GM08714 (cell line): ENCODE measurements at regions not wholly inside any gene's neighbourhood (a gene's known extent, or its start where the extent isn't known, plus 50 kb on each side); places are given as distances from the start of the nearest gene placed in this dataset.
"Not testable (repeated sequence)": the region's sequence is repeated elsewhere in the genome, so short reads cannot be mapped to it uniquely, and the experiment has no call there.

Source experiments
- H3K4me3 ChIP-seq: fragments of 200-500 bp; sonication (Bioruptor generic); 2 replicates; pipeline ENCODE4 v1.5.1; 2014; ENCODE audit warnings: mild to moderate bottlenecking, low read length, inconsistent platforms
- ZNF274 ChIP-seq: IDR thresholded peaks from 2 replicates; pipeline ENCODE4 v1.6.1; 2012; ENCODE audit warnings: mild to moderate bottlenecking, low read depth, low read length

DNA sequence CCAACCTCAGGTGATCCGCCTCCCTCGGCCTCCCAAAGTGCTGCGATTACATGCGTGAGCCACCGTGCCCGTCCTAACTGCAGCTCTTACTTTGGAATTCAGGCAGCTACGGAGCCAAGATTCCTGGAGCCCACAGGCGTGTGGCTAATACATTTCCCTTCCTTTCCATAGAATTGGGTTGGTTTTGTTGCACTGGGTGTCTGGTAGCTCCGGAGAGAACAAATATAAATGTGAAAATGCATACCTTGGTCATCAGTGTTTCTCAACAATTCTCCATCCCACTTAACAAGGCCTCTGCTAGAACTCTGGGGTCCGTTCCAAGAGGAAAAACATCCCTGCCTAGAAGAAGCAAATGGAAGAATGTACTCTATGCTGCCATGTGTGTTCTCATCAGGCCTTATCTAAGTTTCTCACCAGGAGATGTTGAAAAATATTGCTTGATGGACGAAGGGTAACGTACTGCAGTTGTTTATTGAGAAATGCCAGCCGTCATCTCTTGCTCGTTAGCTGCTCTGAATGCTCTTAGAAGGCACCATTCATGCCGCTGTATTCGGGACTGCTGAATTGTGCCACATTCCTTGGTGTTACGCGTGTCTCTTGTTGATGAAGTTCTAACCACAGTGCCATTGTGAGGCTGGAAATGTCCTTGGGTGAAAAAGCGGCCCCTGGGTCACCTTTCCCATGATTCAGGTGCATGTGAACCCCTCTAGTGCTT lies 50.5 kb upstream of the CD99 start:
- H3K4me3 ChIP-seq, result no peak overlapping the region
- no peak for TF ChIP-seq ZNF274

- H3K4me3 ChIP-seq, result no peak overlapping the region
- no peak for TF ChIP-seq ZNF274
These were observed 52.8 kb upstream of the CD99 start for GRCh38 chrX:2638279-2638678.

- no peak overlapping the region for H3K4me3 ChIP-seq
- TF ChIP-seq ZNF274, result no peak
These were observed 55.8 kb upstream of the CD99 start for GRCh38 chrX:2635342-2635741.

DNA sequence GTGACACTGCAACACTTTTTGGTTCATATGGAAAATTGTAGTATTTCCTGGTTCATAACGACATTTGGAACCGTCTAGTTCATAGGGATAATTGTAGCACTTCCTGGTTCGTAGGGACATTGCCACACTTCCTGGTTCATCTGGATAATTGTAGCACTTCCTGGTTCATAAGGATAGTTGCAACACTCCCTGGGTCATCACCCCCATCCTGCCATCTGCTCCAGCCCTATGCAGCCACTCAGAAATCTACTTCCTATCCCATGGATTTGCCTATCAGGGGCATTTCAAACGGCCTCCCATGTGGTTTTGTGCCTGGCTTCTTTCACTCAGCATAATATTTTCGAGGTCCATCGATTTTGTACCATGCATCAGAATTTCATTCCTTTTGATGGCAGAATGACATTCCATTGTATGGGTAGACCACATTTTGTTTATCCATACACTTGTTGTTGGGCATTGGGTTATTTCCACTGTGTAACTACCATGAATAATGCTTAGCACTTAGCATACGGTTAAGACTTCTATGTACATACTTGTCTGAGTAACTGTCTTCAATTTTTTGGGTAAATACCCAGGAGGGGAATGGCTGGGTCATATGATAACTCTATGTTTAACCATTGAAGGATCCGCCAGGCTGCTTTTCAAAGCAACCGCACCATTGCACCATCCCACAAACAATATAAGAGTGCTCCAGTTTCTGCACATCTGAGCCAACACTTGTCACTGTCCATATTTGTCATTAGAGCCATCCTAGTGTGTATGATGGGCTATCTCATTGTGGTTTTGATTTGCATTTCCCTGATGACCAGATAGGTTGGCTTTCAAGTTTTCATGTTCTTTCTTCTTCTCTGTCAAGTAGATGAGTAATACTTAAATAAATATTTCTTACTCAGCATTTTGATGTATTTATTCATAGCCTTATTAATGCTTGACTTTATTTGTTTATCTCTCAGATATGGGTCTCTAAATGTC lies 58.3 kb upstream of the CD99 start:
- no peak overlapping the region for H3K4me3 ChIP-seq
- no peak for TF ChIP-seq ZNF274

- no peak for TF ChIP-seq ZNF274
- H3K4me3 ChIP-seq, result no peak overlapping the region
These were observed 59.2 kb upstream of the CD99 start for GRCh38 chrX:2631743-2632532.

DNA sequence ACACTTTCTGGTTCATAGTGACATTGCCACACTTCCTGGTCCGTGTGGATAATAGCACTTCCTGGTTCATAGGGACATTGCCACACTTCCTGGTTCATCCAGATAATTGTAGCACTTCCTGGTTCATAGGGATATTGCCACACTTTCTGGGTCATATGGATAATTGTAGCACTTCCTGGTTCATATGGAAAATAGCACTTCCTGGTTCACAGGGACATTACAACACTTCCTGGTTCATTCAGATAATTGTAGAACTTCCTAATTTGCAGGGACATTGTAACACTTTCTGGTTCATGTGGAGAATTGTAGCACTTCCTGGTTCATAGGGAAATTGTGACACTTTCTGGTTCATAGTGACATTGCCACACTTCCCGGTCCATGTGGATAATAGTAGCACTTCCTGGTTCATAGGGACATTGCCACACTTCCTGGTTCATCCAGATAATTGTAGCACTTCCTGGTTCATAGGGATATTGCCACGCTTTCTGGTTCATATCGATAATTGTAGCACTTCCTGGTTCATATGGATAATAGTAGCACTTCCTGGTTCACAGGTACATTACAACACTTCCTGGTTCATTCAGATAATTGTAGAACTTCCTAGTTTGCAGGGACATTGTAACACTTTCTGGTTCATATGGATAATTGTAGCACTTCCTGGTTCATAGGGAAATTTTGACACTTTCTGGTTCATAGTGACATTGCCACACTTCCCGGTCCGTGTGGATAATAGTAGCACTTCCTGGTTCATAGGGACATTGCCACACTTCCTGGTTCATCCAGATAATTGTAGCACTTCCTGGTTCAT lies 60.0 kb upstream of the CD99 start:
- H3K4me3 ChIP-seq, result not testable (repeated sequence)

DNA sequence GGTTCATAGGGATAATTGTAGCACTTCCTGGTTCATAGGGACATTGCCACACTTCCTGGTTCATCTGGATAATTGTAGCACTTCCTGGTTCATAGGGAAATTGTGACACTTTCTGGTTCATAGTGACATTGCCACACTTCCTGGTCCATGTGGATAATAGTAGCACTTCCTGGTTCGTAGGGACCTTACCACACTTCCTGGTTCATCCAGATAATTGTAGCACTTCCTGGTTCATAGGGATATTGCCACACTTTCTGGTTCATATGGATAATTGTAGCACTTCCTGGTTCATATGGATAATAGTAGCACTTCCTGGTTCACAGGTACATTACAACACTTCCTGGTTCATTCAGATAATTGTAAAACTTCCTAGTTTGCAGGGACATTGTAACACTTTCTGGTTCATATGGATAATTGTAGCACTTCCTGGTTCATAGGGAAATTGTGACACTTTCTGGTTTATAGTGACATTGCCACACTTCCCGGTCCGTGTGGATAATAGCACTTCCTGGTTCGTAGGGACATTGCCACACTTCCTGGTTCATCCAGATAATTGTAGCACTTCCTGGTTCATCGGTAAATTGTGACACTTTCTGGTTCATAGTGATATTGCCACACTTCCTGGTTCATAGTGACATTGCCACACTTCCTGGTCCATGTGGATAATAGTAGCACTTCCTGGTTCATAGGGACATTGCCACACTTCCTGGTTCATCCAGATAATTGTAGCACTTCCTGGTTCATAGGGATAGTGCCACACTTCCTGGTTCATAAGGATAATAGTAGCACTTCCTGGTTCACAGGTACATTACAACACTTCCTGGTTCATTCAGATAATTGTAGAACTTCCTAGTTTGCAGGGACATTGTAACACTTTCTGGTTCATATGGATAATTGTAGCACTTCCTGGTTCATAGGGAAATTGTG lies 60.8 kb upstream of the CD99 start:
- H3K4me3 ChIP-seq, result not testable (repeated sequence)

DNA sequence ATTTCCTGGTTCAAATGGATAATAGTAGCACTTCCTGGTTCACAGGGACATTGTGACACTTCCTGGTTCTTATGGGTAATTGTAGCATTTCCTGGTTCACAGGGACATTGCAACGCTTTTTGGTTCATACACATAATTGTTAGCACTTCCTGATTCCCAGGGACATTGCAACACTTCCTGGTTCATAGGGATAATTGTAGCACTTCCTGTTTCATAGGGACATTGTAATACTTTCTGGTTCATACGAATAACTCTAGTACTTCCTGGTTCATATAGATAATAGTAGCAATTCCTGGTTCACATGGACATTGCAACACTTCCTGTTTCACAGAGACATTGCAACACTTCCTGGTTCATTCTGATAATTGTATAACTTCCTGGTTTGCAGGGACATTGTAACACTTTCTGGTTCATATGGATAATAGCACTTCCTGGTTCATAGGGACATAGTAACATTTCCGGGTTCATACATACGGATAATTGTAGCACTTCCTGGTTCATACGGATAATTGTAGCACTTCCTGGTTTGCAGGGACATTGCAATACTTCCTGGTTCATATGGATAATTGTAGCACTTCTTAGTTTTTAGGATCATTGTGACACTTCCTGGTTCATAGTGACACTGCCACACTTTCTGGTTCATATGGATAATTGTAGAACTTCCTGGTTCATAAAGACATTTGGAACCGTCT lies 61.6 kb upstream of the CD99 start:
- TF ChIP-seq ZNF274, result no peak
- no peak overlapping the region for H3K4me3 ChIP-seq

DNA sequence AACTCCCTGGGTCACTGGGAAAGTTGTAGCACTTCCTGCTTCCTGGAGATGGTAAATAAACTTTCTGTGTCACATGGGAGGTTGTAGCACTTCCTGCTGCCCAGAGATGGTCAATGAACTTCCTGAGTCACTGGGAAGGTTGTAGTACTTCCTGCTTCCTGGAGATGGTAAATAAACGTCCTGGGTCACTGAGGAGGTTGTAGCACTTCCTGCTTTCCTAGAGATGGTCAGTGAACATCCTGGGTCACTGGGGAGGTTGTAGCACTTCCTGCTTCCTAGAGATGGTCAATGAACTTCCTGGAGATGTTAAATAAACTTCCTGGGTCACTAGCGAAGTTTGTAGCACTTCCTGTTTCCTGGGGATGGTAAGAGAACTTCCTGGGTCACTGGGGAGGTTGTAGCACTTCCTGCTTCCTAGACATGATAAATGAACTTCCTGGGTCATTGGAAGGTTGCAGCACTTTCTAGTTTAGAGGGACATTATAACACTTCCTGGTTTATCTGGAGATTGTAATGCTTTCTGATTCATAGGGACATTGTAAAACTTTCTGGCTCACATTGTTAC lies 62.3 kb upstream of the CD99 start:
- no peak for TF ChIP-seq ZNF274
- no peak overlapping the region for H3K4me3 ChIP-seq

- TF ChIP-seq ZNF274, result no peak
- no peak overlapping the region for H3K4me3 ChIP-seq
These were observed 63.7 kb upstream of the CD99 start for GRCh38 chrX:2627272-2627867.

DNA sequence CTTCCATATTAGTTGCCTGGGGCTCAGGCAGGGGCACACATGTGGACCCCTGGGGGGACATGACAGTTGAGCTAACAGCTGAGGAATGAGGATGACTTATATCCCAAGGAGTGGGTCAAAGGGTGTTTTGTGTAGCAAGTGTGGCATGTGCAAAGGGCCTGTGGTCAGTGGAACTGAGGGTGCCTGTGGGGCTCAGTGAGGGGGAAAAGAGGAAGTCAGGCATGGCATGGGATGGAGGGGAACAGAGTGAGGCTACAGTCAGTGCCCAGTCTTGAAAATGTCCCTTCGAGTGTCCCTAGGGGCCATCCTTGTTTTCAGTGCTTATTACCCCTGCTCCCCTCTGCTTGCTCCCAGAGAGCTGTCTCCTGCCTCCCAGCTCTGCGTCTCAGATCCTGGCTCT lies 64.3 kb upstream of the CD99 start:
- H3K4me3 ChIP-seq, result no peak overlapping the region
- TF ChIP-seq ZNF274, result no peak

DNA sequence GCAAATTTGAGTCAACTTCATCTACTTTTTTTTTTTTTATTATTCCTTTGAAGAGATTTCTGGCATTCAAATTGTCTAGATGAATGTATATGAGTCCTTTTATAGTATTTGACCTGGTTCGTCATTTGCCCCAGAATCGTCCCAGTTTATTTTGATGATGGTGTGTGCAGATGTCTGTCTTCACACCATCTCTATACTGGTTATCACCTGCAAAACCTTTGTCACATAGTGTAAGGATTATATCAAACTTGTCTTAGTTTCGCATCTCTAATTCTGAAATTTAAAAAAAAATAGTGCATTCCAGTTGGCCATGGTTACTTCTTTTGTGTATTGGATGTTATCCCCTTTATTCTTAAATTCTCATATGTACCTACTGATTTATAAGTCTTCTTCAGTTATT lies 70.5 kb upstream of the CD99 start:
- H3K4me3 ChIP-seq, result no peak overlapping the region
- TF ChIP-seq ZNF274, result no peak
